ENCODE measurements at regions not wholly inside any gene's neighbourhood (a gene's known extent, or its start where the extent isn't known, plus 50 kb on each side); places are given as distances from the start of the nearest gene placed in this dataset.

DNA sequence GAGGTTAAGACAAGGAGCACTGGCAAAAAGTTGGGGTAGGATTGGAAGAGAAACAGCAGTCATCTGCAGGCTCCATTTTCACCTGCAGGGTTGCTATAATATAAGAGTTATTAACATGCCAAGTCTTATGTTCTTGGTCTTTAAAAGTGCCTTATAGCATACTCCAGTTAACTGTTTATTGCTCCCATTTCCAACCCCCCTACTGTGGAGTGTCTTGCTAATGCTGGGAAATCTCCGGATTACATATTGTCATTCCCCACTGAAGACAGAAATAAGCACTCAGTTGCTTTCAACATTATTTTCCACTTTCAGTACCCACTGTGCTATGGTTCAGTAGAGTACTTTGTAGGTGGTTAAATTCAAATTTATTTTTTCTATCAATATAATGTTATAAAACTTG lies 1014.3 kb downstream of the RPA4 start:
- Histone ChIP-seq H3K4me1 (ENCODE audit: insufficient read depth, low read length, poor library complexity, severe bottlenecking) (no peaks in the 10 kb centered on the region), H3K27ac (ENCODE audit: low read depth, low read length, poor library complexity, severe bottlenecking) (no peak overlapping the region), H3K36me3 (ENCODE audit: insufficient read depth, low read length) (no peaks in the 10 kb centered on the region), H2AFZ (ENCODE audit: low read length) (no peak overlapping the region), H3K79me2 (ENCODE audit: insufficient read depth, low read depth, low read length) (no peaks in the 10 kb centered on the region), H3K4me3 (ENCODE audit: low read depth, low read length, poor library complexity, severe bottlenecking) (no peak overlapping the region), H3K9me3 (ENCODE audit: low read length) (no peaks in the 10 kb centered on the region), H3K4me2 (ENCODE audit: low read length) (no peak overlapping the region), H3K9me2 (ENCODE audit: insufficient read depth, low read length) (no peaks in the 10 kb centered on the region), H4K20me1 (ENCODE audit: insufficient read depth, low read length) (no peaks in the 10 kb centered on the region)
- BruUV-seq (replicated peaks), result no TSS peak
- POLR2A ChIA-PET, result no interaction called here
- no peak for TF ChIP-seq EZH2phosphoT487 (IDR thresholded peaks at IDR 0.05; ENCODE audit: borderline replicate concordance, low read depth, low read length)
- TF ChIP-seq, protein P1, sequence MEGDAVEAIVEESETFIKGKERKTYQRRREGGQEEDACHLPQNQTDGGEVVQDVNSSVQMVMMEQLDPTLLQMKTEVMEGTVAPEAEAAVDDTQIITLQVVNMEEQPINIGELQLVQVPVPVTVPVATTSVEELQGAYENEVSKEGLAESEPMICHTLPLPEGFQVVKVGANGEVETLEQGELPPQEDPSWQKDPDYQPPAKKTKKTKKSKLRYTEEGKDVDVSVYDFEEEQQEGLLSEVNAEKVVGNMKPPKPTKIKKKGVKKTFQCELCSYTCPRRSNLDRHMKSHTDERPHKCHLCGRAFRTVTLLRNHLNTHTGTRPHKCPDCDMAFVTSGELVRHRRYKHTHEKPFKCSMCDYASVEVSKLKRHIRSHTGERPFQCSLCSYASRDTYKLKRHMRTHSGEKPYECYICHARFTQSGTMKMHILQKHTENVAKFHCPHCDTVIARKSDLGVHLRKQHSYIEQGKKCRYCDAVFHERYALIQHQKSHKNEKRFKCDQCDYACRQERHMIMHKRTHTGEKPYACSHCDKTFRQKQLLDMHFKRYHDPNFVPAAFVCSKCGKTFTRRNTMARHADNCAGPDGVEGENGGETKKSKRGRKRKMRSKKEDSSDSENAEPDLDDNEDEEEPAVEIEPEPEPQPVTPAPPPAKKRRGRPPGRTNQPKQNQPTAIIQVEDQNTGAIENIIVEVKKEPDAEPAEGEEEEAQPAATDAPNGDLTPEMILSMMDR (conservative IDR thresholded peaks at IDR 0.05; ENCODE audit: low read length), result no peak
- no peak for DNase-seq (ENCODE audit: low spot score)
- CTCF ChIA-PET (ENCODE audit: unreplicated experiment), result no interaction called here
- intact Hi-C loops (cut with micrococcal nuclease; ENCODE audit: unreplicated experiment), result no loop called here

DNA sequence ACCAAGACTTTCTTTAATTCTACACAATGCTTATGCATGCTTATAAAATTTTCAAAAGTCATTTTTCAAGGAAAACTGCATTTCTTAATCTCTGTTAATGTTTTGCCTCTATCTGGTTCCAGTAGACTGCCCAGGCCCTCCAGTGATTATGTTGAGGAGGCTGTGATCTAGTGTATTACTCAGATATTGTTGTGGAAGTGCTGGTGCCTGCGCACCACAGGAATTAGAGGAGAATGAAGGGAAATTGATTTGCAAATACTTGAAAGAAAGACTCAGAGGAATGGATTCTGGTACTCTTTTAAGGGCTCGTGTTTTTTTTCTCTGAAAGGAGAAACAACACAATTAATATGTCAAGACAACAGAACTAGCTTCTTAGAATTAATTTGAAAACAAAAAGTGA lies 1015.1 kb downstream of the RPA4 start:
- ChIA-PET POLR2A (no interaction called here), CTCF (ENCODE audit: unreplicated experiment) (no interaction called here)
- no TSS peak for BruUV-seq (replicated peaks)
- intact Hi-C loops (cut with micrococcal nuclease; ENCODE audit: unreplicated experiment), result no loop called here
- H3K4me3 ChIP-seq (ENCODE audit: low read depth, low read length, poor library complexity, severe bottlenecking), result no peak overlapping the region
- H3K9me2 ChIP-seq (ENCODE audit: insufficient read depth, low read length), result no peaks in the 10 kb centered on the region
- no peaks in the 10 kb centered on the region for H3K9me3 ChIP-seq (ENCODE audit: low read length)
- H4K20me1 ChIP-seq (ENCODE audit: insufficient read depth, low read length), result no peaks in the 10 kb centered on the region
- no peak overlapping the region for H3K27ac ChIP-seq (ENCODE audit: low read depth, low read length, poor library complexity, severe bottlenecking)
- H3K36me3 ChIP-seq (ENCODE audit: insufficient read depth, low read length), result no peaks in the 10 kb centered on the region
- TF ChIP-seq, protein P1 (conservative IDR thresholded peaks at IDR 0.05; ENCODE audit: low read length), result no peak
- no peak for TF ChIP-seq EZH2phosphoT487 (IDR thresholded peaks at IDR 0.05; ENCODE audit: borderline replicate concordance, low read depth, low read length)
- no peaks in the 10 kb centered on the region for H3K79me2 ChIP-seq (ENCODE audit: insufficient read depth, low read depth, low read length)
- H2AFZ ChIP-seq (ENCODE audit: low read length), result no peak overlapping the region
- no peak for DNase-seq (ENCODE audit: low spot score)
- H3K4me2 ChIP-seq (ENCODE audit: low read length), result no peak overlapping the region
- H3K4me1 ChIP-seq (ENCODE audit: insufficient read depth, low read length, poor library complexity, severe bottlenecking), result no peaks in the 10 kb centered on the region

DNA sequence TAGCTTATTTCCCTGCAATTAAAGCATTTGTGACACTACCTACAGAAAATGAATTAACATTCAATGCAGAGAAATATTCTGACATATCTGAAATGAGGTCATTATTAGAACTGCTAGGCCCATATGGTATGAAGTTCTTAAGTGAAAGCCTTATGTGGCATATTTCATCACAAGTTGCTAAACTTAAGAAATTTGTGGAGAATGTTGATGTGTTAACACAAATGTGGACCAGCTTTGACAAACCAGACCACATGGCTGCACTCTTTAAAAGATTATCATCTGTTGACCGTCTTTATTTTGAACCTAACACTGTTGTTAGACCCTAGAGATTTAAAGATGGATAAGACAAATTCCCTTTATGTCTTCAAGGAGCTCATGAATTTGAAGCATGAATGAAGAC lies 1024.1 kb downstream of the RPA4 start:
- H3K27ac ChIP-seq (ENCODE audit: low read depth, low read length, poor library complexity, severe bottlenecking), result no peak overlapping the region
- intact Hi-C loops (cut with micrococcal nuclease; ENCODE audit: unreplicated experiment), result loop anchor here (2.0 kb wide), 2 partner anchors 77 to 1223 kb away; partner anchors contain the start of gene DIAPH2
- no peak overlapping the region for H3K4me2 ChIP-seq (ENCODE audit: low read length)
- peaks cover 8% of the 10 kb centered on the region for H3K9me3 ChIP-seq (ENCODE audit: low read length)
- no peak overlapping the region for H3K4me3 ChIP-seq (ENCODE audit: low read depth, low read length, poor library complexity, severe bottlenecking)
- POLR2A ChIA-PET, result interaction anchor here (0.9 kb wide), 1 partner anchor 74 kb away, joined by 3 read pairs; no protein-coding TSS in a partner anchor
- CTCF ChIA-PET (ENCODE audit: unreplicated experiment), result no interaction called here
- no peaks in the 10 kb centered on the region for H3K9me2 ChIP-seq (ENCODE audit: insufficient read depth, low read length)
- no TSS peak for BruUV-seq (replicated peaks)
- TF ChIP-seq, protein P1 (conservative IDR thresholded peaks at IDR 0.05; ENCODE audit: low read length), result no peak
- TF ChIP-seq EZH2phosphoT487 (IDR thresholded peaks at IDR 0.05; ENCODE audit: borderline replicate concordance, low read depth, low read length), result no peak
- H2AFZ ChIP-seq (ENCODE audit: low read length), result no peak overlapping the region
- H4K20me1 ChIP-seq (ENCODE audit: insufficient read depth, low read length), result no peaks in the 10 kb centered on the region
- peaks cover 15% of the 10 kb centered on the region for H3K4me1 ChIP-seq (ENCODE audit: insufficient read depth, low read length, poor library complexity, severe bottlenecking)
- no peaks in the 10 kb centered on the region; the same call in 1 of the 2 replicates for H3K36me3 ChIP-seq (ENCODE audit: insufficient read depth, low read length)
- DNase-seq (ENCODE audit: low spot score), result no peak
- no peaks in the 10 kb centered on the region for H3K79me2 ChIP-seq (ENCODE audit: insufficient read depth, low read depth, low read length)
